ENCODE measurements at regions not wholly inside any gene's neighbourhood (a gene's known extent, or its start where the extent isn't known, plus 50 kb on each side); places are given as distances from the start of the nearest gene placed in this dataset.
A peak's percentile ranks its signal among the peaks of the same experiment; 100 is the strongest.

GRCh38 chr5:8094304-8094703, 225.4 kb downstream of the MTRR start (continued):
- no peak for TF ChIP-seq TSHZ2 (CRISPR knock-in tag; IDR thresholded peaks at IDR 0.05)
- no peak for TF ChIP-seq ZNF565 (CRISPR knock-in tag; conservative IDR thresholded peaks at IDR 0.05; ENCODE audit: low read depth)
- no peak for TF ChIP-seq GLIS3 (CRISPR knock-in tag; IDR thresholded peaks at IDR 0.05)
- TF ChIP-seq ESRRG (CRISPR knock-in tag; IDR thresholded peaks at IDR 0.05), result no peak

GRCh38 chr5:8097146-8097545, 228.2 kb downstream of the MTRR start:
- ATAC-seq, result no peak
- TF ChIP-seq GLIS3 (CRISPR knock-in tag; IDR thresholded peaks at IDR 0.05) (no peak), ARNTL (CRISPR knock-in tag; IDR thresholded peaks at IDR 0.05; ENCODE audit: borderline replicate concordance, low read depth) (no peak), ISL1 (CRISPR knock-in tag; IDR thresholded peaks at IDR 0.05) (no peak), POU6F1 (CRISPR knock-in tag; IDR thresholded peaks at IDR 0.05; ENCODE audit: borderline replicate concordance, low read depth) (no peak), CREB5 (CRISPR knock-in tag; IDR thresholded peaks at IDR 0.05; ENCODE audit: low read depth) (no peak), PATZ1 (CRISPR knock-in tag; IDR thresholded peaks at IDR 0.05; ENCODE audit: borderline replicate concordance) (no peak), ESRRG (CRISPR knock-in tag; IDR thresholded peaks at IDR 0.05) (no peak), ZFP3 (CRISPR knock-in tag; IDR thresholded peaks at IDR 0.05) (no peak), TSHZ2 (CRISPR knock-in tag; IDR thresholded peaks at IDR 0.05) (no peak), BACH2 (CRISPR knock-in tag; IDR thresholded peaks at IDR 0.05; ENCODE audit: borderline replicate concordance) (no peak), SNAI2 (CRISPR knock-in tag; IDR thresholded peaks at IDR 0.05) (no peak), CSRNP3 (CRISPR knock-in tag; IDR thresholded peaks at IDR 0.05) (no peak), ZC3H10 (CRISPR knock-in tag; IDR thresholded peaks at IDR 0.05) (no peak), ZNF70 (CRISPR knock-in tag; IDR thresholded peaks at IDR 0.05) (no peak), CSDC2 (CRISPR knock-in tag; IDR thresholded peaks at IDR 0.05) (no peak)

GRCh38 chr5:8098081-8098480, 229.1 kb downstream of the MTRR start:
- no peak for ATAC-seq
- TF ChIP-seq PATZ1 (CRISPR knock-in tag; IDR thresholded peaks at IDR 0.05; ENCODE audit: borderline replicate concordance), result no peak
- TF ChIP-seq ISL1 (CRISPR knock-in tag; IDR thresholded peaks at IDR 0.05), result peak; percentile 33
- TF ChIP-seq ZNF8 (CRISPR knock-in tag; IDR thresholded peaks at IDR 0.05), result no peak
- TF ChIP-seq ARNTL (CRISPR knock-in tag; IDR thresholded peaks at IDR 0.05; ENCODE audit: borderline replicate concordance, low read depth), result no peak
- TF ChIP-seq PPARA (CRISPR knock-in tag; IDR thresholded peaks at IDR 0.05; ENCODE audit: borderline replicate concordance), result no peak
- TF ChIP-seq BACH2 (CRISPR knock-in tag; IDR thresholded peaks at IDR 0.05; ENCODE audit: borderline replicate concordance), result no peak

Measured in SK-N-SH treated with all-trans-retinoic acid at 6 μM for 48 hours (cell line).